GM23338 (cell line): ENCODE measurements at regions not wholly inside any gene's neighbourhood (a gene's known extent, or its start where the extent isn't known, plus 50 kb on each side); places are given as distances from the start of the nearest gene placed in this dataset.

Experiments used
- CREB1 ChIP-seq: fragments of 250-450 bp; sonication (Bioruptor Pico); IDR thresholded peaks from 2 replicates; pipeline ENCODE4 v1.5.0; 2020; ENCODE audit warnings: low read depth, mild to moderate bottlenecking, moderate library complexity
- EZH2 ChIP-seq: fragments of 200-600 bp; sonication (generic); IDR thresholded peaks from one replicate; pipeline ENCODE4 v1.8.0; 2017; ENCODE audit warnings: antibody characterized with exemption, mild to moderate bottlenecking, low read depth; ENCODE audit not compliant: unreplicated experiment
- POLR2AphosphoS5 ChIP-seq: IDR thresholded peaks from 2 replicates; pipeline ENCODE4 v1.6.1; 2016; ENCODE audit warnings: antibody characterized with exemption, low read depth
- TF ChIP-seq, protein P1 (sequence below), 2 experiments: fragments of 200-600 bp in 1 of 2; sonication (generic) in 1 of 2; conservative IDR thresholded peaks; 2 replicates each; pipeline versions ENCODE4 v1.5.1 to v1.6.1; 2016 to 2017; ENCODE audit warnings: antibody characterized with exemption in 2 of 2, low read depth in 2 of 2, mild to moderate bottlenecking in 2 of 2, moderate library complexity in 1 of 2
- TF ChIP-seq, protein P2 (sequence below): IDR thresholded peaks from one replicate; pipeline ENCODE4 v1.6.1; 2018; ENCODE audit warnings: antibody characterized with exemption; ENCODE audit not compliant: unreplicated experiment

DNA sequence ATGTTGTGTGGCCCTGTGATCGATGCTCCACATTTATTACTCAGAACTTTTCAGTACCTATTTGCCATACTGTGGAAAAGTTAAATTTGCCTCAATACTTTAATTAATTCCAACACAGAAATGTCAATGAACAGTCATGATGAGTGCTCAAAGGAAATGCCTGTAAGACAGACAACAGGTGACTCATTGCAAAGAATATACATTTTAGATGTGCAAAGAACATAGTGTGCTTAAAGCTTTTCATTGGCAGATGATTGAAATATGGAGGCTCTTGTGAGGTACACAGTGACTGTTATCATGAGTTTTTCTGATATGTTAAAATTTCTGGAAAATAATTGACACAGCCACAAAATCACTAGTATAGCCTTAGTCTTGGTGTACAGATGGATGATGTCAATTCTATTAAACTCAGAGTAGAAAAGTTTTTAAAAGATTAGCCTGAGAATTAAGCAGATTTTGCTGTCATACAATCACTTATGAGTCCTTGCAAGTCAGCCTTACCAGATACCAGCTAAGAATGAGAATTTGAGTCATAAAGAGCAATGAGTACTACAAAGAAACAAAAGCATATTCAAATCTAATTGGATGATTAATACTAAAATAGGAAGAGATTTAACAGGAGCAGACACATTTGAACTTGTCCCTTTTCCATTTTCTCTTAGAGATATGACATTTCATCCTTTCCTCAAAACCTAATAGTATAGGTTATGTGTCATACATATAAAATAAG, 544.1 kb downstream of the KCNH5 start:
- TF ChIP-seq, protein P1, sequence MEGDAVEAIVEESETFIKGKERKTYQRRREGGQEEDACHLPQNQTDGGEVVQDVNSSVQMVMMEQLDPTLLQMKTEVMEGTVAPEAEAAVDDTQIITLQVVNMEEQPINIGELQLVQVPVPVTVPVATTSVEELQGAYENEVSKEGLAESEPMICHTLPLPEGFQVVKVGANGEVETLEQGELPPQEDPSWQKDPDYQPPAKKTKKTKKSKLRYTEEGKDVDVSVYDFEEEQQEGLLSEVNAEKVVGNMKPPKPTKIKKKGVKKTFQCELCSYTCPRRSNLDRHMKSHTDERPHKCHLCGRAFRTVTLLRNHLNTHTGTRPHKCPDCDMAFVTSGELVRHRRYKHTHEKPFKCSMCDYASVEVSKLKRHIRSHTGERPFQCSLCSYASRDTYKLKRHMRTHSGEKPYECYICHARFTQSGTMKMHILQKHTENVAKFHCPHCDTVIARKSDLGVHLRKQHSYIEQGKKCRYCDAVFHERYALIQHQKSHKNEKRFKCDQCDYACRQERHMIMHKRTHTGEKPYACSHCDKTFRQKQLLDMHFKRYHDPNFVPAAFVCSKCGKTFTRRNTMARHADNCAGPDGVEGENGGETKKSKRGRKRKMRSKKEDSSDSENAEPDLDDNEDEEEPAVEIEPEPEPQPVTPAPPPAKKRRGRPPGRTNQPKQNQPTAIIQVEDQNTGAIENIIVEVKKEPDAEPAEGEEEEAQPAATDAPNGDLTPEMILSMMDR (conservative IDR thresholded peaks at IDR 0.05; ENCODE audit: low read depth in 2 of 2) = no peak
- TF ChIP-seq EZH2 = no peak
- TF ChIP-seq POLR2AphosphoS5 = no peak
- TF ChIP-seq, protein P2, sequence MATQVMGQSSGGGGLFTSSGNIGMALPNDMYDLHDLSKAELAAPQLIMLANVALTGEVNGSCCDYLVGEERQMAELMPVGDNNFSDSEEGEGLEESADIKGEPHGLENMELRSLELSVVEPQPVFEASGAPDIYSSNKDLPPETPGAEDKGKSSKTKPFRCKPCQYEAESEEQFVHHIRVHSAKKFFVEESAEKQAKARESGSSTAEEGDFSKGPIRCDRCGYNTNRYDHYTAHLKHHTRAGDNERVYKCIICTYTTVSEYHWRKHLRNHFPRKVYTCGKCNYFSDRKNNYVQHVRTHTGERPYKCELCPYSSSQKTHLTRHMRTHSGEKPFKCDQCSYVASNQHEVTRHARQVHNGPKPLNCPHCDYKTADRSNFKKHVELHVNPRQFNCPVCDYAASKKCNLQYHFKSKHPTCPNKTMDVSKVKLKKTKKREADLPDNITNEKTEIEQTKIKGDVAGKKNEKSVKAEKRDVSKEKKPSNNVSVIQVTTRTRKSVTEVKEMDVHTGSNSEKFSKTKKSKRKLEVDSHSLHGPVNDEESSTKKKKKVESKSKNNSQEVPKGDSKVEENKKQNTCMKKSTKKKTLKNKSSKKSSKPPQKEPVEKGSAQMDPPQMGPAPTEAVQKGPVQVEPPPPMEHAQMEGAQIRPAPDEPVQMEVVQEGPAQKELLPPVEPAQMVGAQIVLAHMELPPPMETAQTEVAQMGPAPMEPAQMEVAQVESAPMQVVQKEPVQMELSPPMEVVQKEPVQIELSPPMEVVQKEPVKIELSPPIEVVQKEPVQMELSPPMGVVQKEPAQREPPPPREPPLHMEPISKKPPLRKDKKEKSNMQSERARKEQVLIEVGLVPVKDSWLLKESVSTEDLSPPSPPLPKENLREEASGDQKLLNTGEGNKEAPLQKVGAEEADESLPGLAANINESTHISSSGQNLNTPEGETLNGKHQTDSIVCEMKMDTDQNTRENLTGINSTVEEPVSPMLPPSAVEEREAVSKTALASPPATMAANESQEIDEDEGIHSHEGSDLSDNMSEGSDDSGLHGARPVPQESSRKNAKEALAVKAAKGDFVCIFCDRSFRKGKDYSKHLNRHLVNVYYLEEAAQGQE = no peak
- TF ChIP-seq CREB1 (CRISPR knock-in tag) = no peak
